Transverse colon (tissue), 4 donors: ENCODE measurements at regions not wholly inside any gene's neighbourhood (a gene's known extent, or its start where the extent isn't known, plus 50 kb on each side); places are given as distances from the start of the nearest gene placed in this dataset.

Source experiments
- DNase-seq: peaks from one replicate; pipeline ENCODE4 v3.0.0-alpha.2; 2019
- H3K27ac ChIP-seq, 4 donors: fragments of 200-600 bp; sonication (generic); 2 replicates each; pipeline ENCODE4 v1.5.1; 2016 to 2018; ENCODE audit warnings: inconsistent platforms in 4 of 4
- H3K27me3 ChIP-seq: fragments of 200-600 bp; sonication (generic); 2 replicates; pipeline ENCODE4 v1.5.1; 2017; ENCODE audit warnings: inconsistent platforms
- H3K36me3 ChIP-seq, 4 donors: fragments of 200-600 bp; sonication (generic); 2 replicates each; pipeline ENCODE4 v1.5.1; 2017 to 2019; ENCODE audit warnings: inconsistent platforms in 4 of 4
- H3K4me1 ChIP-seq, 4 donors: fragments of 200-600 bp; sonication (generic); 2 replicates each; pipeline ENCODE4 v1.5.1; 2017 to 2020; ENCODE audit warnings: inconsistent platforms in 4 of 4
- H3K4me3 ChIP-seq, 4 donors: fragments of 200-600 bp; sonication (generic); 1 replicate in 1 of 4; 2 replicates in 3 of 4; pipeline versions ENCODE4 v1.5.1 to v1.6.1; 2017 to 2019; ENCODE audit warnings: inconsistent platforms in 4 of 4
- H3K9me3 ChIP-seq, 2 donors: fragments of 200-600 bp; sonication (generic); 2 replicates each; pipeline ENCODE4 v1.5.1; 2017 to 2019; ENCODE audit warnings: inconsistent platforms in 2 of 2
- EP300 ChIP-seq: sonication (generic); formaldehyde crosslinking; IDR thresholded peaks from one replicate; pipeline ENCODE4 v1.6.1; 2017; ENCODE audit warnings: antibody characterized with exemption, low read depth
- POLR2A ChIP-seq: fragments of 450-650 bp; IDR thresholded peaks from one replicate; pipeline ENCODE4 v1.6.1; 2016; ENCODE audit warnings: antibody characterized with exemption, mild to moderate bottlenecking, moderate library complexity
- POLR2AphosphoS5 ChIP-seq, 3 donors: sonication (generic); formaldehyde crosslinking; IDR thresholded peaks; one replicate each; pipeline ENCODE4 v1.6.1; 2016; ENCODE audit warnings: antibody characterized with exemption in 3 of 3
- WGBS, 2 donors: methylation state at CpG; one replicate each; pipeline ENCODE4 v1.1.5; 2018; ENCODE audit warnings: low coverage in 1 of 2; 5-methylcytosine and 5-hydroxymethylcytosine counted together
- in situ Hi-C, 4 donors: fragments of 200-750 bp; cut with MboI; loops; one replicate each; pipeline versions ENCODE4 v1.15.0 to v1.15.1; 2017; ENCODE audit warnings: low sequenced_read_pairs in 3 of 4, low pct_ligation_motif_present in 1 of 4, low pct_unique_long_range_greater_than_20kb in 1 of 4
- intact Hi-C: fragments of 100-400 bp; cut with DNase I; formaldehyde crosslinking; loops from one replicate; pipeline ENCODE4 v1.15.1; 2023; ENCODE audit warnings: low total_unique reads
- TF ChIP-seq, protein P1 (sequence below), 5 experiments: fragments of 200-600 bp in 3 of 5; fragments of 450-650 bp in 2 of 5; sonication (generic) in 3 of 5; IDR thresholded peaks; 1 replicate in 2 of 5; 2 replicates in 3 of 5; pipeline ENCODE4 v1.5.1; 2016 to 2017; ENCODE audit warnings: antibody characterized with exemption in 5 of 5, inconsistent platforms in 3 of 5, mild to moderate bottlenecking in 2 of 5, moderate library complexity in 1 of 5

DNA sequence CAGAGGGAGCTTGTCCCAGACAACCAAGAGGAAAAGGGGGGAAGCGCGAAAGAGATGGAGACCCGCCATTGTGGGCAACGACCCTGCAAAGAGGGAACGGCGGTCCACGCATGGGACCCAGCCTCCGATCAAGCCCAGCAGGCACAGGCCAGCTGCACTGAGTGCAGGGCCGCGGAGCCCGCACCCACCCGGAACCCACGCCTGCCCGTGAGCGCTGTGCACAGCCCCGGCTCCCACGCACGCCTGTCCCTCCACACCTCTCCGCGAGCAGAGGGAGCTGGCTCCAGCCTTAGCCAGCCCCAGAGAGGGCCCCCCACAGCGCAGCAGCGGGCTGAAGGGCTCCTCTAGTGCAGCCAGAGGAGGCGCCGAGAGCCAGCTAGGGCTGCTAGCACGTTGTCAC is 416.5 kb downstream of the DMRTA1 start:
- no peak for TF ChIP-seq POLR2A
- no peak for TF ChIP-seq POLR2AphosphoS5 (IDR thresholded peaks at IDR 0.05)
- TF ChIP-seq, protein P1, sequence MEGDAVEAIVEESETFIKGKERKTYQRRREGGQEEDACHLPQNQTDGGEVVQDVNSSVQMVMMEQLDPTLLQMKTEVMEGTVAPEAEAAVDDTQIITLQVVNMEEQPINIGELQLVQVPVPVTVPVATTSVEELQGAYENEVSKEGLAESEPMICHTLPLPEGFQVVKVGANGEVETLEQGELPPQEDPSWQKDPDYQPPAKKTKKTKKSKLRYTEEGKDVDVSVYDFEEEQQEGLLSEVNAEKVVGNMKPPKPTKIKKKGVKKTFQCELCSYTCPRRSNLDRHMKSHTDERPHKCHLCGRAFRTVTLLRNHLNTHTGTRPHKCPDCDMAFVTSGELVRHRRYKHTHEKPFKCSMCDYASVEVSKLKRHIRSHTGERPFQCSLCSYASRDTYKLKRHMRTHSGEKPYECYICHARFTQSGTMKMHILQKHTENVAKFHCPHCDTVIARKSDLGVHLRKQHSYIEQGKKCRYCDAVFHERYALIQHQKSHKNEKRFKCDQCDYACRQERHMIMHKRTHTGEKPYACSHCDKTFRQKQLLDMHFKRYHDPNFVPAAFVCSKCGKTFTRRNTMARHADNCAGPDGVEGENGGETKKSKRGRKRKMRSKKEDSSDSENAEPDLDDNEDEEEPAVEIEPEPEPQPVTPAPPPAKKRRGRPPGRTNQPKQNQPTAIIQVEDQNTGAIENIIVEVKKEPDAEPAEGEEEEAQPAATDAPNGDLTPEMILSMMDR (IDR thresholded peaks at IDR 0.05): no peak
- TF ChIP-seq EP300: no peak
- intact Hi-C loops: no loop called here
- H3K27ac ChIP-seq: no peak overlapping the region
- no peaks in the 10 kb centered on the region for H3K4me1 ChIP-seq
- DNase-seq: no peak
- H3K4me3 ChIP-seq: no peak overlapping the region
- in situ Hi-C loops: no loop called here
- no peaks in the 10 kb centered on the region for H3K9me3 ChIP-seq
- 90 to 100% methylated on average over 2 to 18 of the region's 25 CpGs for WGBS, 2 donors
- no peaks in the 10 kb centered on the region for H3K36me3 ChIP-seq
- H3K27me3 ChIP-seq: no peaks in the 10 kb centered on the region

DNA sequence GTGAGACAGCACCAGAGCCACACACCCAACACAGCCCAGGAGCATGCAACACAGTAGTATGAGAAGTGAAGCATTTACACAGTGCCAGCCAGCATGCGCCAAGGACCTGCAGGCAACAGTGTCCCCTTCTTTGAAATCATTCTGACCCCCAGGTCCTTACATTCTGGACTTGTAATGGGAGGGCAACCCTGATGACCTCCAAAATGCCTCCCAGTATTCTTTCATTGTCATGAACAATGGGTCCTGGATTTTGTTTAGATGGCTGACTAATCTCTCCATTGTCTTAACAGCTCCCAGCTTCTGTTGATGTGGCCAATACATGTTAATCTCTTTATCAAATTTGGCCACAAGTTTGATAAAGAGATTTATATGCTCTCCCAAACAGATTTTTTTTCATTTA is 417.1 kb downstream of the DMRTA1 start:
- Histone ChIP-seq H3K4me3 (no peak overlapping the region), H3K36me3 (no peaks in the 10 kb centered on the region), H3K4me1 (no peaks in the 10 kb centered on the region), H3K27ac (no peak overlapping the region), H3K9me3 (no peaks in the 10 kb centered on the region), H3K27me3 (no peaks in the 10 kb centered on the region)
- intact Hi-C loops: no loop called here
- in situ Hi-C loops: no loop called here
- WGBS, 2 donors: 100% methylated on average over 1 of the region's 1 CpG; no CpG with 5 or more reads in 1 of the 2 donors
- no peak for TF ChIP-seq EP300
- DNase-seq: no peak

DNA sequence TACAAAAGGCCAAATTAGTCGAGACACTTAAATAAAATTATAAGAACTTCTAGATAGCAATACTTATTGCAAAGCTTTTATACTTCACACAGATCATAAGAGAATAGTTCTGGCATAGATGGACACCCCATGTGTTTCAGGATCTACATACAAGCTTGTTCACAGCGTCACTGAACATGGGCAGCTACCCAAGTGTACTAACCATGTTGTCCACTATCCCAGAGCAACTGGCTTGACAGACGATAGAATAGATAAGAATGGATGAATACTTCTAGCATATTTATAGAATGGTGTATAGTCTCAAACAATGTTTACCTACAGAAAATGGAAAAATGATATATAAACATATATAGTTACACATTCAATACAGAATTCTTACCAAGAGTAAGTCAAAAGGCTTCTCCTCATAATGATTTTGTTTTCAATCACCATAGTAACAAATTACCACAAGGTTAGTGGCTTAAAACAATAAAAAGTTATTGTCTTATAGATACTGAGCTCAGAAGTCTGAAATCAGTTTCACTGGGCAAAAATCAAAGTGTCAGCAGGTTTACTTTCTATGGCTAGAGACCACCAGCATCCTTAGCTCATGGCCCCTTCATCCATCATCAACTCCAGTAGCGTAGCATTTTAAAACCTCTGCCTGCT is 446.7 kb downstream of the DMRTA1 start:
- DNase-seq: peak; percentile 8
- no peaks in the 10 kb centered on the region for H3K9me3 ChIP-seq
- no peak for TF ChIP-seq POLR2A
- TF ChIP-seq POLR2AphosphoS5 (IDR thresholded peaks at IDR 0.05): no peak
- no peak for TF ChIP-seq EP300
- TF ChIP-seq, protein P1 (IDR thresholded peaks at IDR 0.05): no peak
- H3K4me1 ChIP-seq: peaks cover 0 to 10% (median 0%) of the 10 kb centered on the region in 4 donors
- intact Hi-C loops (no loop called here), in situ Hi-C loops (no loop called here)
- no peak overlapping the region for H3K4me3 ChIP-seq
- H3K27me3 ChIP-seq: no peaks in the 10 kb centered on the region
- no peaks in the 10 kb centered on the region for H3K36me3 ChIP-seq
- 41 to 53% methylated on average over 3 to 4 of the region's 4 CpGs for WGBS, 2 donors
- H3K27ac ChIP-seq: no peak overlapping the region

DNA sequence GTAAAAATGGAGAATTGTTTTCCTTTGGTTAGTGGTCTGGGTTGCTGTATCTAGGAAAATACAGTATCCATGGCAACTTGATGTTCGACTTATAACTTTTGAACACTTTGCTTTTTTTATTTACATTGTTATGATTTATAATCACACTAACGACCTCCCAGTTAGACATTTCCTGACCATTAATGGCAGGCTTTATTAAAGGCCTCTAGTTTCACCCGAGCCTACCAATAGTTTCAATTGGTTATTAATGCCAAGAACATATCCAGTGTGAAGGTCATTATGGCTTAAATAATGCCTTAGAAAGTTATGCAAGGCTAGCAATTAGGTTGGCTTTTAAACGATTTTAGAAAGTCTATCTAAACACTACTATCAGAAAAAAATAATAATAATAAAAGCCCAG is 452.0 kb downstream of the DMRTA1 start:
- DNase-seq: no peak
- intact Hi-C loops: no loop called here
- Histone ChIP-seq H3K4me1 (peaks cover 0 to 3% (median 0%) of the 10 kb centered on the region in 4 donors), H3K27me3 (no peaks in the 10 kb centered on the region), H3K36me3 (no peaks in the 10 kb centered on the region), H3K4me3 (no peak overlapping the region), H3K27ac (no peak overlapping the region), H3K9me3 (no peaks in the 10 kb centered on the region)
- 53 to 71% methylated on average over 3 to 4 of the region's 4 CpGs for WGBS, 2 donors
- TF ChIP-seq EP300 (no peak), POLR2AphosphoS5 (IDR thresholded peaks at IDR 0.05) (no peak)
- in situ Hi-C loops: no loop called here

DNA sequence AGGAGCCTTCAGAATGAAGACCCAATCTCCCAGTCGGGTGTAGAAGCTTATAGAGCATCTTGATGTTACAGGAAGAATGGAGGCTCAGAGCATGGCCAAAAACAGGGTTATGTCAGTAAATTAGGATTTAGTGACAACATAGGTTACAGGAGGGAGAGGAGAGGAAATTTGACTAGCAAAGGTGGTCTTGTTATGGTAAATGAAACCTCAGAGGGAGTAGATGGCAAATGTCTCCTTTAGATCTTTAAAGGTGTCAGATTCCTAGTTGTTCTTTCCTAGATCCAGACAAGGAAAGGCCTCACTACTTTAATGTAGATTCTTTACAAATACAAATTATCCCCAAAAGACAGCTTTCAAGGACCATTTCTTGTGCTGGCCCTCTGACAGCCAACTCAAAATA is 465.0 kb downstream of the DMRTA1 start:
- H3K4me3 ChIP-seq: no peak overlapping the region
- no peaks in the 10 kb centered on the region for H3K9me3 ChIP-seq
- WGBS, 2 donors: 54 to 78% methylated on average over 1 of the region's 1 CpG
- H3K27me3 ChIP-seq: no peaks in the 10 kb centered on the region
- TF ChIP-seq EP300 (no peak), POLR2AphosphoS5 (IDR thresholded peaks at IDR 0.05) (no peak), POLR2A (no peak)
- TF ChIP-seq, protein P1 (IDR thresholded peaks at IDR 0.05): no peak
- in situ Hi-C loops: no loop called here
- no peaks in the 10 kb centered on the region for H3K4me1 ChIP-seq
- no peak overlapping the region for H3K27ac ChIP-seq
- H3K36me3 ChIP-seq: no peaks in the 10 kb centered on the region
- intact Hi-C loops: no loop called here
- no peak for DNase-seq
